Activated T-helper 17 cell treated with anti-CD3 and anti-CD28 coated beads, Interleukin-2, amount 50 U/mL, for 72 hours (primary cell): ENCODE measurements at regions not wholly inside any gene's neighbourhood (a gene's known extent, or its start where the extent isn't known, plus 50 kb on each side); places are given as distances from the start of the nearest gene placed in this dataset.
A peak's percentile ranks its signal among the peaks of the same experiment; 100 is the strongest.

Experiments
- ATAC-seq: fragments of 150-1000 bp; cut with Tn5 transposase; replicated peaks from 2 replicates; pipeline ENCODE4 v1.10.0; 2021; ENCODE audit warnings: mild to moderate bottlenecking, moderate library complexity
- H3K27ac Mint-ChIP-seq: one replicate; pipeline ENCODE4 v1.8.0; 2022; ENCODE audit warnings: mixed read lengths
- H3K27me3 Mint-ChIP-seq: one replicate; pipeline ENCODE4 v1.8.0; 2022; ENCODE audit warnings: mixed read lengths
- H3K36me3 Mint-ChIP-seq: one replicate; pipeline ENCODE4 v1.8.0; 2022; ENCODE audit warnings: low read depth, mild to moderate bottlenecking, mixed read lengths
- H3K4me1 Mint-ChIP-seq: one replicate; pipeline ENCODE4 v1.8.0; 2022; ENCODE audit warnings: mixed read lengths
- H3K4me3 Mint-ChIP-seq: one replicate; pipeline ENCODE4 v1.8.0; 2022; ENCODE audit warnings: mild to moderate bottlenecking, mixed read lengths
- H3K9me3 Mint-ChIP-seq: one replicate; pipeline ENCODE4 v1.8.0; 2022; ENCODE audit warnings: mixed read lengths

DNA sequence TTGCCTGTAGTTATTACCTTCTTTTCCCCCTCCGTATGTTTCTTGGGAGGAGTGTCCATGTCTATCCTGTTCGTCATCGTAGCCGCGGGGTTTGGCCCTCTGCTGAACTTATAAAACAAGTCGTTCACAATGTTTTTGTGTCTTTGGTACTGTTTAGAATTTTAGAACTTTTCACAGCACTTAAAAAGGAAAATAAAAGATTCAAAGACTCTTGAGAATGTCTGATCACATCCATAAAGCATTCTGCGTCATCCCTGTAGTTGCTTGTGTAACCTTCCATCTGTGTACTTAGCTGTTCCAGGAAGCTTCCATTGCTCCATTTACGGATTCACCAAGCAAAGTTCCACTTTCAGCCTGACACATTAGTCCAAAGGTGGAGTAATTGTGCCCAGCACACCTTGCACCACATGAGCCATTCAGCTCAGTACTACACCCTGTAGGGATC is 677.1 kb upstream of the NR2F2 start:
- ATAC-seq: no peak
- H3K27ac Mint-ChIP-seq: no peak overlapping the region
- H3K4me1 Mint-ChIP-seq: no peaks in the 10 kb centered on the region
- no peaks in the 10 kb centered on the region for H3K36me3 Mint-ChIP-seq
- H3K9me3 Mint-ChIP-seq: peaks cover under 1% of the 10 kb centered on the region
- peaks cover 4% of the 10 kb centered on the region for H3K27me3 Mint-ChIP-seq
- no peak overlapping the region for H3K4me3 Mint-ChIP-seq

DNA sequence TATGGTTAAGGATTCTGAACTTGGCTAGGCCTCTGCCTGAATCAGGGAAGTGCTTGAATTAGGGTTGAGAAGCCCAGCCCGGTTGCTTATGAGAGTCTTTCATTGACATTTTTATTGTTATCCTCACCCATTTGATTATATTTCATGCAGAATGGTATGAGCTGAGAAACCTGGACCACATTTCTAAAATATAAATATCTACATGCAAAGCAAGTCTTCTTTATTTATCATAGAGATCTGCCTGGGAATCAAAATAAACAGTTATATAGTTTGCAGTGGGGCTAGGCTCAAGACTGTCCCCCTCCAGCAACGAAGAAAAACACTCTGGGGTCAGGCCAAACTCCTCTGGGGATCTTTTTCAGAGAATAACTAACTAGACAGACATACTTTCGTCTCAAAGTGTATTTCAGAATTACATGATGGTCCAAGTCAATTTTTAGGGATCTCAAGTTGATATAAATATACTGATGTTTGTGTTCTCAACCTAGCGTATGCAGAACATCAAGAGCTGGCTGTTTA is 675.4 kb upstream of the NR2F2 start:
- Mint-ChIP-seq H3K27me3 (peaks cover 8% of the 10 kb centered on the region), H3K4me1 (no peaks in the 10 kb centered on the region), H3K4me3 (no peak overlapping the region), H3K27ac (no peak overlapping the region), H3K9me3 (peaks cover 8% of the 10 kb centered on the region), H3K36me3 (no peaks in the 10 kb centered on the region)
- no peak for ATAC-seq

DNA sequence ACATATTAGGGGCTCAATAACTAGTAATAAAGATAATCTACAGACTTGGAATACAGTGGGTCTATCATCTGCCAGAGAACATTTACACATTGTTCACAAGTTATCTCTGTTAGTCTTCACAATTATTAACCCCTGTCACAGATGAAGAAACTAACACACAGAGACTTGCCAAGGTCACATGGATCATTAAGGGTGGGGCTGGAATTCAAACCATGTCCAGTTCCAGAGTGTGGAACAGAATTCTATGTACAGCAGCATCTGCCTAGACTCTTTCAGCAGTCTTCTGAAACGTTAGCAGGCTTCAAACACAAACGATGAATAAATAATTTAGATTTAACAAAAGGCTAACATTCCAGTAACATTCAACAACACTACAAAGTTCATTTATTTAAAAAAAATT is 673.9 kb upstream of the NR2F2 start:
- Mint-ChIP-seq H3K4me1 (no peaks in the 10 kb centered on the region), H3K36me3 (no peaks in the 10 kb centered on the region), H3K9me3 (peaks cover 8% of the 10 kb centered on the region), H3K27ac (no peak overlapping the region), H3K27me3 (peaks cover 8% of the 10 kb centered on the region), H3K4me3 (no peak overlapping the region)
- ATAC-seq: no peak

DNA sequence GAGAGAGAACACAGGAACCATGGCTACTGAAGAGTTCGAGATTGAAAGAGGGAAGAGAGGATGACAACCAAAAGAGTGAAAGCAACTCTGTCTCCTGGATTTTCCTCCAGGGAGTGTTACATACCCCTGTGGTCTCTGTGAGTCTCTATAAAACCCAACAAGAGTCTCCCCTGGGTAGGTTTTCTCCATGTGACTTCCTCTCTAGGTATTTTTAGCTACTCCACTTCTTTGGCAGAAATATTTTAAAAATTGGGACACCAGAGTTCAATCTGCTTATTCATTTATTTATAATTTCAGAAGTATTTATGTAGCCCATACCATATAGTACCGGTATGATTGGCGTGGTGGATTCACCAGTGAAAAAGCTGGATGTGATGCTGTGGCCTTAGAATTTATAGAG is 671.7 kb upstream of the NR2F2 start:
- Mint-ChIP-seq H3K4me1 (no peaks in the 10 kb centered on the region), H3K27me3 (peaks cover 8% of the 10 kb centered on the region), H3K27ac (no peak overlapping the region), H3K4me3 (no peak overlapping the region), H3K9me3 (peaks cover 8% of the 10 kb centered on the region), H3K36me3 (no peaks in the 10 kb centered on the region)
- no peak for ATAC-seq

DNA sequence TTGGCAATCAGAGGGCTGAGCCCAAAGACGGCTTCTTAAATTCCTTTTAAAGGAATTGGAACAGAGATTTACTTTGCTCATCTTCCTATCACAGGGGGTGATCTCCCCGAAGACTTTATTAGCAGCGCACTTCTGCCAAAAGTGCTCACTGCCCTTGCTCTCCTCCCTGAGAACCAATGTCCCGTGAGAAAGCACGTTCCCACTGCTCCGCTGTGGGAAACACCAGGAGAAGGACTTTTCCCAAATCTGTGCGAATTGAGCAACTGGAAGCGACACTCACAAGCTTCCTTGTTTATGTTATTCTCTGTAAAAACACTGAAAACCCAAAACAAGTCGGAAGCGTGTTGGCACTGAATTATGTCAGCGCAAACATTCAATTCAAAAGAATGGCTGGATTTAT is 670.8 kb upstream of the NR2F2 start:
- no peaks in the 10 kb centered on the region for H3K4me1 Mint-ChIP-seq
- H3K27ac Mint-ChIP-seq: no peak overlapping the region
- H3K36me3 Mint-ChIP-seq: no peaks in the 10 kb centered on the region
- peaks cover 8% of the 10 kb centered on the region for H3K9me3 Mint-ChIP-seq
- no peak for ATAC-seq
- H3K4me3 Mint-ChIP-seq: no peak overlapping the region
- H3K27me3 Mint-ChIP-seq: peaks cover 8% of the 10 kb centered on the region

DNA sequence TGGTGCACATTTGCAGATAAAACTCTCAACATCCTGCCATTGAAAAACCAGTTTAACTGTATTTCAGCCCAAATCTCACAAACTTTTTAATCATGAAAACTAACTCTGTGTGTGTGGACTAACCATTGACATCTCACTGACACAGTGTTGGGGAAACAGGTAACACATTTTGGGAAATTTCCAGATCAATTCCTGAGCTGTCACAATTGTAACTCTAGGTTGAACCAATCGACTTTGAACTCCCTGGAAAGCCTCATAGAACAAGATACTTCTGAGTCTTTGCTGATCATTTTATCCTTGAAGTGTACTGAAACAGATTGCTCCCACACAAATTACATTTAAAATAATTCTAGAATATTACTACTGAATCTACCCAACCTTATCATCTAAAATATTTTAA is 667.9 kb upstream of the NR2F2 start:
- no peak for ATAC-seq
- no peaks in the 10 kb centered on the region for H3K4me1 Mint-ChIP-seq
- H3K27me3 Mint-ChIP-seq: peaks cover 4% of the 10 kb centered on the region
- H3K27ac Mint-ChIP-seq: no peak overlapping the region
- no peak overlapping the region for H3K4me3 Mint-ChIP-seq
- no peaks in the 10 kb centered on the region for H3K36me3 Mint-ChIP-seq
- peaks cover 8% of the 10 kb centered on the region for H3K9me3 Mint-ChIP-seq

DNA sequence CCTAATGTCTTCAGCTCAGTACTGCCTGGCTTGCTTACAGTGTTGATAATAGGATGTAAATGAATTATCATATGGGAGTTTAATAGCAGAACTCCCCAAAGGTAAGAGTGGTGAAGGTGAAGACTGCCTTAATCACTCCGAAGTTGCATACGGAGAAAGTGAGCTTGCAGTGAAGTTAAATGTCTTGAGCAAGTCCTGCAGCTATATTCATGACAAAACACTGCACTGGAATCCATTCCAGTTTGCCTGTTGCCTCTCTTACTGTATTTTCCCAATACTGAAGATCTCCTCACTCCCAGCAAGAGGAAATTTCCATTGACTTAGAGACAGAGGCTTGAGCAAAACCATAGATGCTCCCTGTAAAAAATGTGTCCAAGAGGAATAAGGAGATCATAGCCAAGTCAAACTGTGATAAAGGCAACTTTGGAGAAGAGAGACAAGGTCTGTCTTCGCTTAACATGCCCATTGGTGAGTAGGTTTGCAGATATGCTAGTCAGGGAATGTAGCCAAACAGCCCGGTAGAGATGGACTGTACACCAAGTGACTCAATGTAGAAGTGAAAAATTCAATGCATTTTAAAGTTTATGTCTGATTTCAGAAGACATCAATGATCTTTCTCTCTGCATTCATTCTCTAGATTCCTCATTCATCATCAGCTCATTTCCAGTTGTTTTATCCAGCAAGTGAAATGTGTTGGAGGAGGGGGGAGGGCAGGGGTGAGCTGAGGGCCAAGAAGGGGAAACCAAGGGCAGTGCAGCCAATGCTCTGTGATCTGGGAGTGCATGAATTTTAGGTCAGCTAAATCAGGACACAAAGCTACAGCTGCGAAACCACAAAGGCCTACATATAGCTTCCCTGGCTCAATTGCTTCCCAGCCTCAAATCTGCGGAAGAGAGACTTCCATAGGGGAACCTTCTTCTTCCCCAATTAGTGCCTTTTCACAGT is 667.1 kb upstream of the NR2F2 start:
- ATAC-seq: no peak
- Mint-ChIP-seq H3K27me3 (peaks cover 3% of the 10 kb centered on the region), H3K36me3 (no peaks in the 10 kb centered on the region), H3K27ac (no peak overlapping the region), H3K4me1 (no peaks in the 10 kb centered on the region), H3K9me3 (peaks cover 7% of the 10 kb centered on the region), H3K4me3 (no peak overlapping the region)

DNA sequence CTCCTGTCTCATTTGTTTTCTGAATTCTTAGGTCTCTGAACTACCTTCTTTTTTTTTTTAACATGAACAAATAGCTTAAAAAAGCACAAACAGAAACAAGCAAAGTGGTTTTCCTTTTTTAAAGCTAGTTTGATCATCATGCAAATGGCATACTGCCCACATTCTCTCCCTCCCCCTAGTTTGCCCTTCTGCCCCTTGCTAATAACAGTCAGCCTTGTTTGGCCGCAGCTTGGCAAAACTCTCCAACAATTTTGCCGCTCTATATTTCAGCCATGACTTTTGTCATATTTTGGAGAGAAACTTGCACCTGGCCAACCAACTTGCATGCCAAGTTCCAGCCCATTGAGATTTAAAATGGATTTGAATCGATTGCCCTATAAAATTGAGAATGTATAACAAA is 666.0 kb upstream of the NR2F2 start:
- ATAC-seq: no peak
- H3K9me3 Mint-ChIP-seq: peaks cover 4% of the 10 kb centered on the region
- H3K4me3 Mint-ChIP-seq: no peak overlapping the region
- no peak overlapping the region for H3K27ac Mint-ChIP-seq
- H3K36me3 Mint-ChIP-seq: no peaks in the 10 kb centered on the region
- H3K27me3 Mint-ChIP-seq: no peaks in the 10 kb centered on the region
- no peaks in the 10 kb centered on the region for H3K4me1 Mint-ChIP-seq

DNA sequence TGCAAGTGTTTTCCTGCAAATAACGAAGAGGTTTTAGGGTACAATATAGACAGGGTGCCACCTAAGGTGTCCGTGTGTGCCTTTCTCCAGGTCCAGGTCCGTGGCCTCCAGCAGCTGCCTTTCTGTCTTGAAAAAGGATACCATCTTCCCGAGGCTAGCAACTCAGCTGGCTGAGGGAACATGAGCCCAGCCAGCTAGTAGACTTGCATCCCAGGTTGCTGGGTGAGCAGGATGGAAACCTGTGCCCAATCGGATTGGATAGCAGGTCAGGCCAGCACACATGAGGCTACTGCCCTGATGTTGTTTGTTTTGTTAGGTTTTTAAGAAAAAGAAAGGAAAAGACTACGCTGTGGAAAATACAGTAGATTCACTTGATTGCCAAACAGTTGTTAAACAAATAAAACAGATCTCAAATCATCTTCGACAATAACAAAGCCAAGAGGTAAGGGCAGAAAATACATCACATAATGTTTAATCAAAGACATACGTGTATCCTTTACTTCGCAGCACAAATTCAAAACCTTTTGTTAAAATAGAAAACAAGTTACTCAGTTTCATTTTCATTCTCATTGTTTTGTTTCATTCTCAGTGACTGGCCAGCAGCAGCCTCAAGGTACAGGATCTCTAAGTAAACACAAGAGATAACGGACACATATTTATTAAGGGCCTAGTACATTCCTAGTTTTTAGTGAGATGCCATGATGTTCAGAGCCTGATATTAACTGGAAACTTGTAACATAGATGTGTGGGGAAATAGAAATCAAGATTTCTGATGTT is 661.2 kb upstream of the NR2F2 start:
- Mint-ChIP-seq H3K36me3 (no peaks in the 10 kb centered on the region), H3K9me3 (peaks cover 4% of the 10 kb centered on the region), H3K27me3 (no peaks in the 10 kb centered on the region), H3K4me1 (no peaks in the 10 kb centered on the region), H3K4me3 (peak overlapping the region; percentile 34), H3K27ac (no peak overlapping the region)
- peak; percentile 11 for ATAC-seq

DNA sequence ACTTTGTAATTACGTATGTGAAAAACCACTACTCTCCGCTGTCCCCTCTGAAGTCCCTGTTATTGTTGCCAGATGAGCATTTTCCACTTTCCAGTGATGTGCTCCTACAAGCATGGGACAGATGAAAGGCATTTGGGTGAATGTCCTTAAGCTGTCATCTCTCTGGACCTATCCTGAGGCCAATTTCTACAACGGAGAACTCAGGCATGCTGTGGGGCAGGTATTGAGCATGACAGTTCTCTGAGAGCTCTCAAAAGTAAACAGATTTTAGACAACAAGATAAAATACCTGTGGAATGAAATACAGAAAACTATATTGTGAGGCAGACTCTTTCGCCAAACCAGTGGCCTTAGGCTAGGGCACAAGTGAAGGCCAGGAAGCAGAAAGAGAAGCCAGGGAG is 656.5 kb upstream of the NR2F2 start:
- Mint-ChIP-seq H3K9me3 (peaks cover 12% of the 10 kb centered on the region), H3K4me3 (no peak overlapping the region), H3K27ac (no peak overlapping the region), H3K4me1 (no peaks in the 10 kb centered on the region), H3K36me3 (no peaks in the 10 kb centered on the region), H3K27me3 (no peaks in the 10 kb centered on the region)
- ATAC-seq: no peak

DNA sequence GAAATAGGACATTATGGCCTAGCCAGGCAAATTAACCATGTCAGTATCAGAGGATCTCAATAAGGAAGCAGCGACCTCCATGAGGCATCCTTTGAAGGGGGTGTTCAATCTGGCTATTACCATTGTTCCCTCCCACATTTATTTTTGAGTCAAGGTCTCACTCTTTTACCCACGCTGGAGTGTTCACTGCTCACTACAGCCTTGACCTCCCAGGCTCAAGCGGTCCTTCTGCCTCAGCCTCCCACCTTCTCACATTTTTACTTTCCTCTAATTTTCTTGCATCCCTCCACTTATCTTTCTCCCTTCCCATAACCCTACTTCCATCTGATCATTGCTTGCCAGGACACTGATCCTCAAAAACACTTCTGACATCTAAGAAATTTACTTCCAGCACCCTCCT is 654.0 kb upstream of the NR2F2 start:
- no peaks in the 10 kb centered on the region for H3K27me3 Mint-ChIP-seq
- H3K27ac Mint-ChIP-seq: no peak overlapping the region
- H3K4me3 Mint-ChIP-seq: no peak overlapping the region
- no peaks in the 10 kb centered on the region for H3K36me3 Mint-ChIP-seq
- H3K4me1 Mint-ChIP-seq: no peaks in the 10 kb centered on the region
- peaks cover 12% of the 10 kb centered on the region for H3K9me3 Mint-ChIP-seq
- no peak for ATAC-seq

DNA sequence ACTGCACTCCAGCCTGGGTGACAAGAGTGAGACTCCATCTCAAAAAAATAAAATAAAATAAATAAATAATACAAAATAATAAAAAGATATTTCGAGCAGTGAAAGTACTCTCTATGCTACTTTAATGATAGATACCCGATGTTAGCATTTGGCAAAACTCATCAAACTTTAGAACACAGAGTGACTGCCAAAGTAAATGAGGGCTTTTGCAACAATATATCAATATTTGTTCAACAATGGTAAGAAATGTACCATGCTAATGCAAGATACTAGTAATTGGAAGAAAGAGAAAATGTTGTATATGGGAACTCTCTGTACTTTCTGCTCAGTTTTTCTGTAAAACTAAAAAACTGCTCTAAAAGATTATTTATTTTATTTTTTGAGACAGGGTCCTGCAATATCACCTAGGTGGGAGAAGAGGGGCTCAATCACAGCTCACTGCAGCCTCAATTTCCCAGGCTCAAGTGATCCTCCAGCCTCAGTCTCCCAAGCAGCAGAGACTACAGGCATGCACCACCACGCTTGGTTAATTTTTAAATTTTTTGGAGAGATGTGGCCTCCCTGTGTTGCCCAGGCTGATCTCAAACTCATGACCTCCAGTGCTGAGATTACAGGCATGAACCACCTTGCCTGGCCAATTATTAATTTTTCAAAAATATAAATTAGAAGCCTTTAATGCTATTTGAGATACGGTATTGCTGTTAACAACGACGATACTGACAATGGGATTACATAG is 650.5 kb upstream of the NR2F2 start:
- H3K36me3 Mint-ChIP-seq: no peaks in the 10 kb centered on the region
- H3K4me3 Mint-ChIP-seq: no peak overlapping the region
- ATAC-seq: no peak
- no peak overlapping the region for H3K27ac Mint-ChIP-seq
- peaks cover 7% of the 10 kb centered on the region for H3K9me3 Mint-ChIP-seq
- H3K27me3 Mint-ChIP-seq: no peaks in the 10 kb centered on the region
- H3K4me1 Mint-ChIP-seq: no peaks in the 10 kb centered on the region

DNA sequence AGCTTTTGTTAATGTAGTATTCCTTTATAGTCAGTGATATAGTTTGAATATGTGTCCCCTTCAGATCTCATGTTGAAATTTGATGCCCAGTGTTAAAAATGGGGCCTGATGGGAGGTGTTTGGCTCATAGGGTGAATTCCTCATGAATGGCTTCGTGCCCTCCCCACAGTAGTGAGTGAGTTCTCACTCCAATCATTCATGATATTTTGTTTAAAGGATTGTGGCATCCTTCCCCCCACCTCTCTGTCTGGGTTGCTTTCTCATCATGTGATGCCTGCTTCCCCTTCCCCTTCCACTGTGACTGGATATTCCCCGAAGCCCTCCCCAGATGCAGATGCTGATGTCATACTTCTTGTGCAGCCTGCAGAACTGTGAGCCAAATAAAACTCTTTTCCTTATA is 649.8 kb upstream of the NR2F2 start:
- Mint-ChIP-seq H3K9me3 (peaks cover 4% of the 10 kb centered on the region), H3K4me1 (no peaks in the 10 kb centered on the region), H3K27ac (no peak overlapping the region), H3K36me3 (no peaks in the 10 kb centered on the region), H3K4me3 (no peak overlapping the region), H3K27me3 (no peaks in the 10 kb centered on the region)
- no peak for ATAC-seq

DNA sequence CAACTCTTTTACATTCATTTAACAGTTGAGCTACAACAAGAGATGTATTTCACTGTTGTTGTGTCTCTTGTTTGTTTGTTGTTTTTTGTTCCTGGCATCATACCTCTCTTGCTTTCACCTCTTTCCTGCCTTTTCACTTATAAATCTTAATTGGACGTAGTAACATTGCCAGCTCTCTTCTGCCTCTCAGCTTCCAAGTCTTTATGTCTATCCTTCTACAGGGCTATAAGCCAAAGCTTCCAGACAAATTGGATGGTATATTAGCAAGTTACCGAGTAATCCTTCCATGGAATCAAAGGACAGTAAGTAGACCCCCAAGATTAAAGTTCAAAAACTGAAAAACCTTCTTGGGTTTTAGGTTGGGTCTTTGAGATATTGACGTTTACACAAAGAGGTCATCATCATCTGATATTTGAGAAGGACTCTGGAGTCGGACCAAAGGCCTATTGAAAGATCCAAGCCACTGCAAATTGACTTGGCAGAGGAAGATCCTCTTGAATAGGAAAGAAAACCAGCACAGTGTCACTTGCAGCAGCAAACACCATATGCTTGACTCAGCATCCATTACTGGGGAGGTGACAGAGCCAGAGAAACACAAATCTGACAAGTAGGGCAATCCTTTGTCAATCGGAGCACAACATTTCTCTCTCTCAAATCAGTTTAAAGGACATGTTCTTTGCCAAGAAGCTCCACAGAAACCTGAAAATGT is 648.5 kb upstream of the NR2F2 start:
- Mint-ChIP-seq H3K27me3 (no peaks in the 10 kb centered on the region), H3K4me1 (no peaks in the 10 kb centered on the region), H3K4me3 (no peak overlapping the region), H3K9me3 (no peaks in the 10 kb centered on the region), H3K27ac (no peak overlapping the region), H3K36me3 (no peaks in the 10 kb centered on the region)
- ATAC-seq: no peak
